GM12878 (cell line): ENCODE measurements at regions not wholly inside any gene's neighbourhood (a gene's known extent, or its start where the extent isn't known, plus 50 kb on each side); places are given as distances from the start of the nearest gene placed in this dataset.

Experiments
- ATAC-seq: fragments of 200-7000 bp; cut with Tn5 transposase; 3 replicates; pipeline ENCODE4 v1.9.1; 2020; ENCODE audit warnings: mild to moderate bottlenecking, moderate library complexity
- BruUV-seq: library from RNA; stranded (reverse); fragments of 400-500 nt; replicated peaks from 2 replicates; lab custom pipeline; 2021; lab: Mats Ljungman, UMichigan
- CTCF ChIA-PET: fragments of 300-600 bp; sonication (Branson Sonifier 250); formaldehyde crosslinking; extraction: SDS; loops from one replicate; lab custom pipeline; 2021; ENCODE audit warnings: inconsistent platforms; lab: Yijun Ruan, JAX
- POLR2A ChIA-PET: fragments of 350-600 bp; formaldehyde crosslinking; extraction: SDS; loops from one replicate; lab custom pipeline; 2021; ENCODE audit warnings: inconsistent platforms; lab: Charles Lee
- RAD21 ChIA-PET: fragments of 300-600 bp; sonication (Branson Sonifier 250); formaldehyde crosslinking; loops from one replicate; lab custom pipeline; 2023; ENCODE audit warnings: antibody characterized with exemption; ENCODE audit not compliant: unreplicated experiment; lab: Charles Lee
- SMC1A ChIA-PET: fragments of 300-600 bp; sonication (Branson Sonifier 250); formaldehyde crosslinking; loops from one replicate; lab custom pipeline; 2023; ENCODE audit not compliant: unreplicated experiment, uncharacterized antibody; lab: Charles Lee
- DNase-seq: peaks from one replicate; pipeline ENCODE4 v3.0.0-alpha.2; 2011; ENCODE audit warnings: low read depth, low spot score
- FAIRE-seq: peaks from 3 replicates; lab custom pipeline; 2011; peaks lifted over from hg19 to GRCh38; lab: Jason Lieb, UNC
- H2AFZ ChIP-seq: 2 replicates; pipeline ENCODE4 v1.6.0; 2011; ENCODE audit warnings: low read depth, low read length, control low read depth; ENCODE audit not compliant: control insufficient read depth
- H3K27ac ChIP-seq: 2 replicates; pipeline ENCODE4 v1.5.1; 2011; ENCODE audit warnings: control low read depth; ENCODE audit not compliant: control insufficient read depth, insufficient read depth
- H3K27me3 ChIP-seq, 2 experiments: replicated peaks in 1 of 2; 2 replicates each; pipeline versions ENCODE4 v1.6.0 to v1.6.1; 2011; ENCODE audit warnings: low read length in 1 of 2; ENCODE audit not compliant: control insufficient read depth in 2 of 2, insufficient read depth in 2 of 2
- H3K36me3 ChIP-seq, 2 experiments: 2 replicates each; pipeline ENCODE4 v1.5.1; 2011; ENCODE audit warnings: low read length in 1 of 2; ENCODE audit not compliant: control insufficient read depth in 2 of 2, insufficient read depth in 2 of 2
- H3K4me1 ChIP-seq: 2 replicates; pipeline ENCODE4 v1.6.1; 2011; ENCODE audit warnings: mild to moderate bottlenecking, low read length, moderate library complexity, mixed read lengths; ENCODE audit not compliant: control insufficient read depth, insufficient read depth
- H3K4me2 ChIP-seq: 2 replicates; pipeline ENCODE4 v1.6.0; 2011; ENCODE audit warnings: control low read depth; ENCODE audit not compliant: control insufficient read depth, insufficient read depth
- H3K4me3 ChIP-seq: fragments of 200-600 bp; sonication (generic); 2 replicates; pipeline ENCODE4 v1.5.1; 2016
- H3K79me2 ChIP-seq: 2 replicates; pipeline ENCODE4 v1.6.0; 2011; ENCODE audit warnings: low read length; ENCODE audit not compliant: control insufficient read depth, insufficient read depth
- H3K9ac ChIP-seq: 2 replicates; pipeline ENCODE4 v1.8.0; 2011; ENCODE audit warnings: low read length, control low read depth, mixed read lengths; ENCODE audit not compliant: control insufficient read depth, insufficient read depth
- H3K9me3 ChIP-seq: replicated peaks from 3 replicates; pipeline ENCODE4 v1.5.1; 2011; ENCODE audit warnings: mild to moderate bottlenecking, low read length; ENCODE audit not compliant: control insufficient read depth, insufficient read depth
- H4K20me1 ChIP-seq: 2 replicates; pipeline ENCODE4 v1.6.0; 2011; ENCODE audit not compliant: control insufficient read depth, insufficient read depth
- BHLHE40 ChIP-seq, 2 experiments: fragments of 450-650 bp in 1 of 2; IDR thresholded peaks; 2 replicates each; pipeline ENCODE4 v1.6.1; 2011 to 2017; ENCODE audit warnings: low read depth in 2 of 2, borderline replicate concordance in 1 of 2, improper control_type of control experiment in 1 of 2, low read length in 1 of 2, mild to moderate bottlenecking in 1 of 2
- CEBPB ChIP-seq, 2 experiments: fragments of 150-350 bp in 1 of 2; IDR thresholded peaks; 2 replicates each; pipeline ENCODE4 v1.6.1; 2012 to 2014; ENCODE audit warnings: low read depth in 2 of 2, low read length in 2 of 2, borderline replicate concordance in 1 of 2, inconsistent platforms in 1 of 2
- HSF1 ChIP-seq: fragments of 150-350 bp; IDR thresholded peaks from 2 replicates; pipeline ENCODE4 v1.6.1; 2014; ENCODE audit warnings: mild to moderate bottlenecking, low read depth, low read length
- IKZF1 ChIP-seq: fragments of 450-650 bp; conservative IDR thresholded peaks from 2 replicates; pipeline ENCODE4 v1.6.1; 2017; ENCODE audit warnings: antibody characterized with exemption, mild to moderate bottlenecking
- IKZF2 ChIP-seq, 2 experiments: fragments of 450-650 bp; IDR thresholded peaks; 2 replicates each; pipeline ENCODE4 v1.6.1; 2017; ENCODE audit warnings: mild to moderate bottlenecking in 2 of 2, moderate library complexity in 2 of 2
- MTA2 ChIP-seq: fragments of 450-650 bp; IDR thresholded peaks from 2 replicates; pipeline ENCODE4 v1.6.1; 2016; ENCODE audit warnings: low read depth, mild to moderate bottlenecking, moderate library complexity
- POLR2AphosphoS5 ChIP-seq: IDR thresholded peaks from 2 replicates; pipeline ENCODE4 v1.6.1; 2011; ENCODE audit warnings: mild to moderate bottlenecking, low read length, inconsistent platforms
- RAD51 ChIP-seq: fragments of 450-650 bp; IDR thresholded peaks from 2 replicates; pipeline ENCODE4 v1.6.1; 2016; ENCODE audit warnings: moderate library complexity, mild to moderate bottlenecking, inconsistent platforms
- RCOR1 ChIP-seq: conservative IDR thresholded peaks from 2 replicates; pipeline ENCODE4 v1.6.1; 2012; ENCODE audit warnings: low read depth, low read length, improper control_type of control experiment
- RELA ChIP-seq: fragments of 450-650 bp; IDR thresholded peaks from 2 replicates; pipeline ENCODE4 v1.8.0; 2014; ENCODE audit warnings: borderline replicate concordance; ENCODE audit not compliant: partially characterized antibody
- USF1 ChIP-seq: IDR thresholded peaks from 2 replicates; pipeline ENCODE4 v1.6.1; 2011; ENCODE audit warnings: borderline replicate concordance, low read depth, mild to moderate bottlenecking, moderate library complexity, mixed read lengths, low read length; ENCODE audit not compliant: insufficient read depth; ENCODE audit errors: extremely low read length
- ZNF217 ChIP-seq: fragments of 450-650 bp; IDR thresholded peaks from 2 replicates; pipeline ENCODE4 v1.6.1; 2017; ENCODE audit warnings: antibody characterized with exemption, mild to moderate bottlenecking
- WGBS: methylation state at CpG from one replicate; pipeline ENCODE4 v1.1.6; 2016; ENCODE audit warnings: low lambda C conversion rate; ENCODE audit not compliant: insufficient replicate concordance, insufficient coverage; ENCODE audit errors: missing lambda C conversion rate; 5-methylcytosine and 5-hydroxymethylcytosine counted together
- in situ Hi-C: fragments of 300-500 bp; cut with MboI; formaldehyde crosslinking; loops from 9 replicates; pipeline ENCODE4 v1.14.3; 2018; ENCODE audit warnings: mixed read lengths
- intact Hi-C: fragments of 100-400 bp; cut with micrococcal nuclease; formaldehyde crosslinking; loops from one replicate; pipeline ENCODE4 v1.14.2; 2022; ENCODE audit not compliant: unreplicated experiment
- TF ChIP-seq, protein P1 (sequence below): IDR thresholded peaks from 2 replicates; pipeline ENCODE4 v1.6.1; 2012; ENCODE audit warnings: low read depth, low read length, improper control_type of control experiment

DNA sequence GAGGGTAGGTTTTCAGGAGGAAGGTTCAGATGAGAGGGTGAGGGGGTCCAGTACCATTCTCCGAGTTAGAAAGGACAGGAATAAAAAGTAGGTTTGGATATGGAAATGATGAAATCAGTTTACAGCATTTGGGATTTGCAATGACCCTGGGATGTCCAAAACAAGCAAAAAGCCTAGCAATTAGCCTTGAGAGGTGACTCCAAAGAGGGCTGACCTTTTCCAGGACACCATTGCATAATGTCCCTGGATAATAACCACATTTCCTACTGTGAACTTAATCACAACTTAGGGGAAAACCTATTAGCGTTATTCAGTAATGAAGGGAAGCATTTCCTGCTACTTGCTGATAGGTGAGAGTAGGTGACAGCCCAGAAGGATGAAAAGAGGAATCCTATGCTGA is 101.4 kb upstream of the ARHGAP42 start (continued):
- TF ChIP-seq HSF1 (no peak), MTA2 (no peak), USF1 (no peak)

DNA sequence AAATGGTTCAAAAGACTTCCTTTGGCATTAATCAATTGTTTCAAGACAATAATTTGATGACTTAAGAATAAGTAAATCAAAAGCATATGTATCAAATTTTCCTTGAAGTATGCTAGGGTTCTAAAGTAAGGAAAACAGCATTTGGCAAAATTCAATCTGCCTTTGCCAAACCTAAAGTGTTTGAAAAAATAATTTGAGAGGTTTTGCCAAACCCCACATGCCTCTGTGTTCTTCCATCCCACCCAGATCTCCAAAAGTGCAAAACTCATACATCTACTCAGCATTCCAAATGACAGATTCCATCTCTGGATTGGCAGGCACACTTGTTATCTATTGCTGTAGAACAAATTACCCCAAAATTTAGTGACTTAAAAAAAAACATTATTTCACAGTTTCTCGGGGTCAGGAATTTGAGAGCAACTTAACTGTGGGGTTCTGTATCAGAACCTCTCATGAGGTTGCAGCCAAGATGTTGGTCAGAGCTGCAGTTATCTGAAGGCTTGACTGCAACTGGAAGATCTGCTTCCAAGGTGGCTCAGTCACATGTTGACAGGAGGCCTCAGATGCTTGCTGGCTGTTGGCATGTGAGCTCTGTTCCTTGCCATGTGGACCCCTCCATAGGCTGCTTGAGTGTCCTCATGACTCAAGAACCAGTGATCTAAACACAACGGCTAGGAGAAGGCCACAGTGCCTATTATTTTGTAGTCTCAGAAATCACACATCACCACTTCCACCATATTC is 100.6 kb upstream of the ARHGAP42 start:
- CTCF ChIA-PET: no interaction called here
- WGBS: 44% methylated on average over 2 of the region's 2 CpGs
- no peak for FAIRE-seq
- TF ChIP-seq RCOR1 (no peak), CEBPB (IDR thresholded peaks at IDR 0.05; ENCODE audit: borderline replicate concordance in 1 of 2, low read depth in 2 of 2, low read length in 2 of 2) (no peak), ZNF217 (no peak), IKZF2 (IDR thresholded peaks at IDR 0.05) (no peak), IKZF1 (no peak), USF1 (no peak), POLR2AphosphoS5 (no peak), RELA (no peak), BHLHE40 (IDR thresholded peaks at IDR 0.05; ENCODE audit: borderline replicate concordance in 1 of 2, low read depth in 2 of 2, low read length in 1 of 2) (no peak), RAD51 (no peak)
- TF ChIP-seq, protein P1, sequence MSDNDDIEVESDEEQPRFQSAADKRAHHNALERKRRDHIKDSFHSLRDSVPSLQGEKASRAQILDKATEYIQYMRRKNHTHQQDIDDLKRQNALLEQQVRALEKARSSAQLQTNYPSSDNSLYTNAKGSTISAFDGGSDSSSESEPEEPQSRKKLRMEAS: no peak
- Histone ChIP-seq H4K20me1 (no peaks in the 10 kb centered on the region), H3K79me2 (no peaks in the 10 kb centered on the region), H3K9ac (no peak overlapping the region), H3K36me3 (no peaks in the 10 kb centered on the region), H3K4me2 (no peak overlapping the region), H3K27me3 (peaks cover 1 to 6% of the 10 kb centered on the region in 2 experiments; a peak in 3 of 4 replicates), H3K9me3 (no peaks in the 10 kb centered on the region), H3K27ac (no peak overlapping the region), H2AFZ (no peak overlapping the region), H3K4me3 (no peak overlapping the region), H3K4me1 (no peaks in the 10 kb centered on the region)
- POLR2A ChIA-PET: no interaction called here
- intact Hi-C loops: no loop called here
- SMC1A ChIA-PET: no interaction called here
- ATAC-seq: no peak
- BruUV-seq: no TSS peak
- DNase-seq: no peak
- in situ Hi-C loops: no loop called here
- RAD21 ChIA-PET: no interaction called here
